HFFc6 (cell line): ENCODE measurements at regions not wholly inside any gene's neighbourhood (a gene's known extent, or its start where the extent isn't known, plus 50 kb on each side); places are given as distances from the start of the nearest gene placed in this dataset.

Experiments
- DNase-seq: peaks from one replicate; pipeline ENCODE4 v3.0.0-alpha.2; 2018
- H3K27ac Mint-ChIP-seq: 2 replicates; pipeline ENCODE4 v1.8.0; 2020; ENCODE audit warnings: mild to moderate bottlenecking, mixed read lengths
- H3K27me3 Mint-ChIP-seq: 2 replicates; pipeline ENCODE4 v1.8.0; 2021; ENCODE audit warnings: mild to moderate bottlenecking, moderate library complexity, mixed read lengths; ENCODE audit not compliant: insufficient read depth
- H3K36me3 Mint-ChIP-seq: 2 replicates; pipeline ENCODE4 v1.8.0; 2021; ENCODE audit warnings: low read depth, mixed read lengths
- H3K4me1 Mint-ChIP-seq: 2 replicates; pipeline ENCODE4 v1.8.0; 2020; ENCODE audit warnings: low read depth, mixed read lengths
- H3K4me3 Mint-ChIP-seq: 2 replicates; pipeline ENCODE4 v1.8.0; 2020; ENCODE audit warnings: mild to moderate bottlenecking, moderate library complexity, mixed read lengths
- H3K9me3 Mint-ChIP-seq: 2 replicates; pipeline ENCODE4 v1.8.0; 2020; ENCODE audit warnings: mild to moderate bottlenecking, mixed read lengths
- TF ChIP-seq, protein P1 (sequence below): fragments of 200-600 bp; sonication (generic); IDR thresholded peaks from 2 replicates; pipeline ENCODE4 v1.5.0; 2021; ENCODE audit warnings: antibody characterized with exemption, mild to moderate bottlenecking

DNA sequence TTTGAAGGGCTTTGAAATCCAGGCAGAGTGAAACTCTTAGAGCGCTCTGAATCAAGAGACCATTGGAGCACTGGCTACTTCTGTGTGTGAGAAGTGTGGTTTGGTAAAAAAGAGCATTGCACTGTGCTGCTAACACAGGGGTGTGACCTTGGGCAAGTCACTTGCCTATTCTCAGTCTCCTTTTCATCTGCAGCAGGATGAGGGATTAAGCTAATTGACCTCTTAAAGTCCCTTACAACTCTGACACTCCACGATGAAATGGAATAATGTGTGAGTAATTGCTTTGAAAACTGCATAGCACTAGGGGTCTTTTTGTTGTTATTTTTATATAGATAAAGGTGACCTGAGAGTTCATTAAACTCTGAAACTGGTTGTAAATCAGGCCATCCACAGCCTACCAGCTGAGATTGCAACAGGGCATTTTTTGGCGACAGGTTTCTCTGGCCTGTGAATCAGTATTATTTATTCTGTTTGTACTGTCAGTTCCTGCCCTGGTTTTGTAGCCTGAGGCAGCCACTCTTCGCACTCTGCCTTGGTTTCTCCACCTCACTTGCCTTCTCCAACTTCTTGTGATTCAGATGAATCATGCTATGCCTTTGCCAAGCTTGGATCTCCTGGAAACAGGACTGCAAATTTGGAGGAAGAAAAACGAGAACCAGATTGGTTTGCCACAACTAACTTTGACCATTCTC lies 159.9 kb upstream of the PARP11 start:
- Mint-ChIP-seq H3K9me3 (no peaks in the 10 kb centered on the region), H3K4me3 (no peak overlapping the region; the same call in 1 of the 2 replicates), H3K36me3 (no peaks in the 10 kb centered on the region), H3K27me3 (peaks cover 6% of the 10 kb centered on the region), H3K27ac (0 out of 2 replicates have a peak overlapping the region, but pooled peaks have one; percentile 24), H3K4me1 (peaks cover 30% of the 10 kb centered on the region)
- TF ChIP-seq, protein P1, sequence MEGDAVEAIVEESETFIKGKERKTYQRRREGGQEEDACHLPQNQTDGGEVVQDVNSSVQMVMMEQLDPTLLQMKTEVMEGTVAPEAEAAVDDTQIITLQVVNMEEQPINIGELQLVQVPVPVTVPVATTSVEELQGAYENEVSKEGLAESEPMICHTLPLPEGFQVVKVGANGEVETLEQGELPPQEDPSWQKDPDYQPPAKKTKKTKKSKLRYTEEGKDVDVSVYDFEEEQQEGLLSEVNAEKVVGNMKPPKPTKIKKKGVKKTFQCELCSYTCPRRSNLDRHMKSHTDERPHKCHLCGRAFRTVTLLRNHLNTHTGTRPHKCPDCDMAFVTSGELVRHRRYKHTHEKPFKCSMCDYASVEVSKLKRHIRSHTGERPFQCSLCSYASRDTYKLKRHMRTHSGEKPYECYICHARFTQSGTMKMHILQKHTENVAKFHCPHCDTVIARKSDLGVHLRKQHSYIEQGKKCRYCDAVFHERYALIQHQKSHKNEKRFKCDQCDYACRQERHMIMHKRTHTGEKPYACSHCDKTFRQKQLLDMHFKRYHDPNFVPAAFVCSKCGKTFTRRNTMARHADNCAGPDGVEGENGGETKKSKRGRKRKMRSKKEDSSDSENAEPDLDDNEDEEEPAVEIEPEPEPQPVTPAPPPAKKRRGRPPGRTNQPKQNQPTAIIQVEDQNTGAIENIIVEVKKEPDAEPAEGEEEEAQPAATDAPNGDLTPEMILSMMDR = no peak
- DNase-seq = peak; percentile 27

DNA sequence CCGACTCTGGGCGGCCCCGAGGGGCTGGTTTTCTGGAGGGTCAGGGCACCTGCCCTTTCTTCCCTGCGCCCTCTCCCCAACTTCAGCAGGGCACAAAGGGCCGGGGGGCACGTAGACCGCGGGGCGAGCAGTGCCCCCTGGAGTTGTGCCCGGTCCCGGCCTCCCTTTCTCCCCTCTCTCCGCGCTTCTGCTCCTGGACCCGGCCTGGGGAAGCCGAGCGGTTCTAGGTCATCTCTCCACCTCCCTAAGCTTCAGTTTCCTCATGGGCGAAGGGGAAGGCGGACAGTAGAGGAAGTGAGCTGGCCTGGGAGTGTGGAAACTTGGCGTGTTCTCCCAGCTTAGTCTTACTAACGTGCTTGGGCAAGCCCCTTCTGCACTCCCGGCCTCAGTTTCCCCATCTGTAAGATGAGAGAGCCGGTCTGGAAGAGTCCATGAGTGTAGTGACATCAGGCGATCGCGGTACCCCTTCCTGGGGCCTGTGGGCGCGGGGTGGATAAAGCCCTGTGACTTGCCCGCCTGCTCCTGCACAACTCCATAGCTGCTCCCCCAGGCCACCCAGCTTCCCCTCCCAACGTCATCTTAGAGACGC lies 158.6 kb upstream of the PARP11 start:
- peaks cover 9% of the 10 kb centered on the region for H3K27me3 Mint-ChIP-seq
- H3K27ac Mint-ChIP-seq = peak overlapping the region; percentile 67
- H3K4me1 Mint-ChIP-seq = peaks cover 30% of the 10 kb centered on the region
- DNase-seq = no peak
- peak overlapping the region; percentile 46 for H3K4me3 Mint-ChIP-seq
- no peaks in the 10 kb centered on the region for H3K9me3 Mint-ChIP-seq
- TF ChIP-seq, protein P1 = peak; percentile 33; the same call in 1 of the 2 replicates
- no peaks in the 10 kb centered on the region for H3K36me3 Mint-ChIP-seq

DNA sequence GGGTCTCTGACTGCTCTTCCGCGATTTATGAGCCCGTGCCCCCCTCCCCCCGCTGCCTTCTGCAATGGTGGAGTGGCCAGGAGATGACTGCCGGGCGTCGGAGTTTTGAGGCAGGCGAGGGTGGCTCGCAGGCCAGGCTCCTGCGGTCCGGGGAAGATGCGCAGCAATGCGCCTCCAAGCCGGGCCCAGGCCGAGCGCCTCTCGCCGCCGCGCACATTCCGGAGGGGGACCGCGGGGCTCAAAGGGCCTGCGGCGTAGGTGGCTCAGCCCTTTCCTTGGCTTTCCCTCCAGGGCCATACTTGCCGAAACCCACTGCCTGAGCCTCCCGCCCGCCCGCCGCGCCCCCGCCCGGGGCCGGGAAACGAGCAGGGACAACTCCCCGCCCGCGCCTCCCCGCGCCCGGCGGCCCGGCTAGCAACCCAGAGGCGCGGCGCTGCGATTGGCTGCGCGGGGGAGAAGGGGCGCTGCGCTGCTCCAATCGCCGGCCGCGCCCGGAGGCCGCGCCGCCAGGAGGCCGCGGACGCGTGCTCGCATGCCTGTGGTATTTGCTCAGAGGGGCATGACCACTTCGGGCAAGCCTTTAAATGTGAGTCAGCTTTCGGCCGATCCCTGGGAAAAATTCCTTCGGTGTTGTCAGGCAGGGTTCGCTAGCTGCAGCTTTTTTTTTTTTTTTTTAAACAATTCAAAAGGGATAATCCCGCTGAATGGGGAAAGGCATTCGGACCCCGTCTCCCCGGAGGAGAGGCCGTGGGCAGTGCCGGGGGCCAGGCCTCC lies 157.9 kb upstream of the PARP11 start:
- Mint-ChIP-seq H3K27me3 (peaks cover 13% of the 10 kb centered on the region), H3K4me1 (peaks cover 30% of the 10 kb centered on the region), H3K27ac (peak overlapping the region; percentile 81), H3K4me3 (peak overlapping the region; percentile 39; the same call in 1 of the 2 replicates), H3K9me3 (no peaks in the 10 kb centered on the region), H3K36me3 (no peaks in the 10 kb centered on the region)
- TF ChIP-seq, protein P1 = no peak
- peak; percentile 98 for DNase-seq

DNA sequence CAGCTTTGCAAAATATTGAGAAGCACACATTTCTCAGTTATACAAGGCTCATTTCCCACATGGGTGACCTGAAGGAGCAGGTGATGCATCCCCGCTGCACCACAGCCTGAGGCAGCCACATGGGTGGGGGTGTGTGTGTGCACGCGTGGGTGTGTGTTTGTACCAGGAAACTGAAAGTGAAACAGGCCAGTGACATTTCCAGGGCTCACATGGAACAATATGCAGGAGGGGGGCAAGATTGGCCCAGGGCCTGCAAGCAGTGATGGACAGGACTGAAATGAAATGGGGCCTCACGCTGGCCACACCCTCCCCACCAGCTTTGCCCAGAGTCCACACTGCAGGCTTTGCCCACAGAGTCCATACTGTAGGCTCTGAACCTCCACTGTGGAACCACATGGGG lies 154.2 kb upstream of the PARP11 start:
- H3K9me3 Mint-ChIP-seq = no peaks in the 10 kb centered on the region
- no peak for DNase-seq
- TF ChIP-seq, protein P1 = no peak
- H3K4me1 Mint-ChIP-seq = peaks cover 25% of the 10 kb centered on the region
- H3K27me3 Mint-ChIP-seq = peaks cover 19% of the 10 kb centered on the region
- no peak overlapping the region for H3K27ac Mint-ChIP-seq
- H3K36me3 Mint-ChIP-seq = no peaks in the 10 kb centered on the region
- no peak overlapping the region for H3K4me3 Mint-ChIP-seq

DNA sequence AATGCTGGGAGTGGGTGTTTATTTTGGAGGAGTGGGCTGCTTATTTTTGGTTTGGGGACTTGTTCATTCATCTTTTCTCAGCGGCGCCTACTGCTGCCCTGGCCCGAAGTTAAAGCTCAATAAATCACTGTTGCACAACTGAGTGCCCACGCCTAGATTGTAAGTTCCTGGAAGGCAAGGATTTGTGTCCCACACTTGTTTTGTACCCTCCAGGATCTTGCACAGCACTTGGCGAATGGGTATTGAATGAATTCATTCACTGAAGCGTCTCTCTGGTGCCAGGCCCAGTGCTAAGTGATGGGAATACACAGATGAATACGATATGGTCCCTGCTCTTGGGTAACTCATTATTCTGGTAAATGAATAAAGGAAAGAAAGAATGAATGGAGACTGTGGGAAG lies 153.3 kb upstream of the PARP11 start:
- no peak overlapping the region for H3K27ac Mint-ChIP-seq
- TF ChIP-seq, protein P1 = no peak
- H3K36me3 Mint-ChIP-seq = no peaks in the 10 kb centered on the region
- peaks cover 17% of the 10 kb centered on the region for H3K4me1 Mint-ChIP-seq
- H3K9me3 Mint-ChIP-seq = no peaks in the 10 kb centered on the region
- H3K4me3 Mint-ChIP-seq = no peak overlapping the region
- H3K27me3 Mint-ChIP-seq = peaks cover 22% of the 10 kb centered on the region
- no peak for DNase-seq
